Activated CD8-positive, alpha-beta memory T cell treated with anti-CD3 and anti-CD28 coated beads, Interleukin-2, amount 50 U/mL, for 24 hours (primary cell): ENCODE measurements at regions not wholly inside any gene's neighbourhood (a gene's known extent, or its start where the extent isn't known, plus 50 kb on each side); places are given as distances from the start of the nearest gene placed in this dataset.

Experiments
- DNase-seq: peaks from one replicate; pipeline ENCODE4 v3.0.0-alpha.2; 2020; ENCODE audit errors: extremely low read depth

DNA sequence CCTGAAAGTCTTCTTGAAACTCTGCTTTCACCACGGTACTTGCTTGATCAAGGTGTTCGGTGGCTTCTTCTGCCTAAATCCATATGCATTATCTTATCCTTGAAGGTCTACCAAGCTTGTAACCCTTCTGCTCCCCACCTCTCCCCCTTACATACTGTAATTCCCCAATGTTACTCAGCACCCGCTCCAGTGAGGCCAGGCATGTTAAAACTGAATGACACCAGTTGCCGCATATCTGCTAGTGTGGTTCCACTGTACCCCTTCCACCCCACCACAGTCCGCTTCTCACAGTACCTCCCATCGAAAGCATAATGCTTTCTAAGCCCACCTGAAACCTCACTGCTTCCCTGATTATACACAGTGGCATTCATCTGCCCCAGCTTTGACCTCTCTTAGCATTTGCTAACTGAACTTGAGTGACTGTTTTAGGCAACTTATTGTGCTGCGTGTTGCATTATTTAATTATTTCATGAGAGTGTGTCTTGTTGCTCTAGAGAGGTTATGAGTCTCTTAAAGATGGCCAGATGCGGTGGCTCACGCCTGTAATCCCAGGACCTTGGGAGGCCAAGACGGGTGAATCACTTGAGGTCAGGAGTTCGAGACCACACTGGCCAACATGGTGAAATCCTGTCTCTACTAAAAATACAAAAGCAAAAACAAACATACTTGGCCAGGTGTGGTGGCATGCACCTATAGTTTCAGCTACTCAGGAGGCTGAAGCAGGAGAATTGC is 87.6 kb upstream of the MBNL2 start:
- no peak for DNase-seq

DNA sequence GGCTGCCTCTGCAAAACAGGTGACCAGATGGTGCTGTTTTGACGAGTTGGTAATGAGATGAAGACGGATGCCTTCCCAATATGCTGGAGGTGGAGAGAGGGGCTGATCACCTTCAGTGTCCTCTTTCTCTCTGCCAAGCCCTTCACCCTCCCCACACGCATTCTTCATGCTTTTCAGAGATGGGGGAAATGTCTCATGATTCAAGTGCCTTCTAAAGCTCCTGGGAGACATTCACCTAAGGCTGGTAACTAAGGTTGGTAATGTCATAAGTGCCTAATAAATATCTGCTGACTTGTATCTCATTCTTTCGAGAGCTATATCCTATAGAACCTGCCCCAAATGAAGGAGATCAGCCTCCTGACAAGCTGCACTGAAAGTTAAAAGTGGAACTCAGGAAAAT is 86.2 kb upstream of the MBNL2 start:
- DNase-seq: no peak

DNA sequence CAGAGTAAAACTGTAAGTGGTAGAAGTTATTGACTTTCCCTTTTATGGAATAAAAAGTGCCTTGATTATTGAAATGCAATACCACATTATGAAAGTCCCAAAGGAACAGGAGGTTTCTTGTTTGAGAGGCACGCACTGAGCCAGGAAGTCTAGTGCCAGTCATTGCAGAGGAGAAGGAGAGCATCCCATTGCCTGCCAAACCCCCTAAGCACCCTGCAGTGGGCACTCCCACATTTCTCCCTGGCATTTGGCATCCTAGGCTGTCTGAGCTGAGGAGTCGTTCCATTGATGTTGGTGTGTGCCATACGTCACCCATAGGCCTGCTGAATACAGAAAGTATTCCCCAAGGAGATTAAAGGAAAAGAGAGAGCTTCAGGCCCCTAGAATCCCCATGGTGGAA is 85.7 kb upstream of the MBNL2 start:
- no peak for DNase-seq

DNA sequence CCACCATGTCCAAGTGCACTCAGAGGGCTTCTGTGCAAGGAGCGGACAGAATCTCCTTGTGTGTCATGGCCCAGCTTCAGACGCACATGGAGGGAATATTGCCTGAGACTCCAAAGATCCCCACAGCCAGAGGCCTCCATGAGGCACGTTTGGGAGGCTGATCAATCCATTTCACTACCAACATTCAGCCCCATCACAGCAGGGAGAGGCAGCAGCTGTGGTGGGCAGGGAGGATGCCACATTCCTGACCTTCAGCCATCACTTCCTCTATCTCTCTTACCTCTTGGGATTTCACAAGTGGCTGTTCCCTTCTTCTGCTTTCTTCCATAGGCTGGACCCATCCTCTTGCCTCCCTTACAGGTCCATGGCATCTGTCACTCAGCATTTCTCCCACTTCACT is 82.4 kb upstream of the MBNL2 start:
- DNase-seq: no peak

DNA sequence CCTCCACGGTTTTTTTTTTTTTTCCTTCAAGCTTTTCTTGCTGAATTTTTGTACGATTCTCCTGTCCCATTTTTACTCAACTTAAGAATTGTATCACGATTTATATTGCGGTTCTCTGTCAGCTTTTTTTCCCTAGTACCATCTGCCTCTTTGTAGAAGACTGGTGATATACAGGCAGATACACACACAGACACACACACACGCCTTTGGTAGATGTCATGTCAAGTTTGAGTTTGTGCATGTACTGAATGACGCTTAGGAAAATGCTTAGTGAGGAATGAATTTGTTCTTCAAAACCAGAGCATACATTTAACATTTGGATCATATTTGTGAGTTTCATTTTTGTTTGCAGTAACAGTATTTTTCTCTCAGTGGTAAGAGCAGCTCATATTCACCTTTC is 82.0 kb upstream of the MBNL2 start:
- no peak for DNase-seq

DNA sequence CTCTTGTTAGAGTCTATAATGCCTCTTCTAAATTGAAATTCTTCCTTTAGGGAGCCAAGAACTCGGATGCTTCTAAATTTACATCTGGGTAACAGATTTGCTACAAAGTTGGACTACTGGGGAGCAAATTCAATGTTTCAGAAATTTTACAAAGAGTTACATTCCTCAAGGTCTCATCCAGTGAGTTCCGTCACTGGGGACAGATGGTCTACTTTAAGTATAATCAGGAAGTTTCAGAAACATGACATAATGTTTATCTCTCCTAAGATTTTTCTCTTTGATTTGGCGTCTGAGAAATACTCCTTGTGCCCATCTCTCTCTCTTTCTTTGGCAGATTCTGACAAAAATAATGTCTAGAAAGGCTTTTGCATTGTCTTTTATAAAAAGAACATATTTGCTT is 81.5 kb upstream of the MBNL2 start:
- no peak for DNase-seq

DNA sequence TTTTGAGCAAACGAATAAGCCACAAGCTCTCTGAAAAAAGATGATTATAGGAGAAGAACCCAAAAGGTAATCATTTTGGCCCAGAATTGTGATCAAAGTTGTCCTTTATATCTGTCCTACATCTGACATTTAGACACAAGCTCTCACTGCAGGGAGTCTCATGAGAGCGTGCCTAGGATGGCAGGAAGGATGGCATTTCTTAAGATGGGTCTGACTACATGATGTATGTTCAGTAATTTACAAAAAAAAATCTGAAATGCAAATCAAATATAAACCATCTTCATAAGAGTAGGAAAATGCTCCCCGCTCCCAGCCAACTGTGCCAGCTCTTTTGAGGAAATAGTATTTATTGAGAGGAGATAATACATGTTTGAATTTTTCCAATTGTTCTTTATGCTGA is 81.0 kb upstream of the MBNL2 start:
- no peak for DNase-seq

DNA sequence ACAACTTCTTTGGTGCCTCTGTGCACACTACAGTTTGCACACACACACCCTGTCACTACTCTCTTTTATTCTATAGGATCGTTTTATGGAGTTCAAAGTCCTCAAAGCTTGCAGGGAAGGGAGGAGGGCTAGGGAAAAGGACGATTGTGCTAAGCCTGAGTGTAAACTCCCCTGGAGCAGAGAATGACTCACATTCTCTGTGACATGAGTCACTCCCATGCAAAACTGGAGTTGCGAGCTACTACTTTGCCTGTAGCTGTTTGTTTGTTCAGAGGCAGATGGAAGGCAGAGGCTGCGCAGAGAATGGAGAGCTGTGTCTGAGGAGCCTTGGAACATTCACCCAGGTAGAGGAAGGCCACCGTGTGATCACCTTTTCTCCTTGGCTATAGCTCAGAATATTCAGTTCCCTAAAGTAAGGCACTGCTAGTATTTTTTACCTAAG is 80.5 kb upstream of the MBNL2 start:
- DNase-seq: no peak

DNA sequence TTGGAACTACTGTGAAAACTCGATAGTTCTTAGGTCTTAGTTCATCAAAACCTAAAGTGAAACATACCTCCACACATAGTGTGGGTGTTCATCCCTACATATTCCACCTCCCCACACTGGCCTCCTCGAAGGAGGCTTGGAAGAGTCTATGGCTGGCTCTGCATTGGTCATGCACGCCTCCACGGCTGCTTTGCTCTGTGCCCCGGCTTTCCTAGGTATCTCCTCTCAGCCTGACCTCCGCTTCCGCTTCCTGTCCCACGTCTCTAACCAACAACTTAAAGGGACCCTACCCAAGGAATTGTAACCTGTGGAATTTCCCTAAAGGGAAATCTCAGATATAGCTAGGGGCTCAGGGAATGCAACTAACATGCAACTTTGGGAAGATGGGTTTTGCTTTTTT is 79.7 kb upstream of the MBNL2 start:
- no peak for DNase-seq

DNA sequence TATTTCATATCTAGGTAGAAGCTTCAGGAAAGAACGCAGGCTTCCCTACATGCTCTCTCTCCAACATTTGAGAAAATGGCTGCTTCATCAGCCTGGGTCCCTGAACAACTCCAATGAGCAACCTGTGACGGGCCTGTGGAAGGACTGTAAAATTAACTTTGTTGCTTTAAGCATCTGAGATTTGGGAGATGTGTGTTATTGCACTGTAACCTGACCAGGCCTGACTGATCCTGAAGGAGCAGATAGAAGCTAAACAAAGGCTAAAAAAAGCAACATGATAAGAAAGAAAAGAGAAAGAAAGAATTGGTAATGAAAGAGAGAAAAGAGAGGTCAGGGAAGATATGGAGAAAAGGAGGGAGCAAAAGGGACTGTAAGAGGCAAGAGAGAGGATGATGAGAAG is 77.1 kb upstream of the MBNL2 start:
- DNase-seq: no peak

DNA sequence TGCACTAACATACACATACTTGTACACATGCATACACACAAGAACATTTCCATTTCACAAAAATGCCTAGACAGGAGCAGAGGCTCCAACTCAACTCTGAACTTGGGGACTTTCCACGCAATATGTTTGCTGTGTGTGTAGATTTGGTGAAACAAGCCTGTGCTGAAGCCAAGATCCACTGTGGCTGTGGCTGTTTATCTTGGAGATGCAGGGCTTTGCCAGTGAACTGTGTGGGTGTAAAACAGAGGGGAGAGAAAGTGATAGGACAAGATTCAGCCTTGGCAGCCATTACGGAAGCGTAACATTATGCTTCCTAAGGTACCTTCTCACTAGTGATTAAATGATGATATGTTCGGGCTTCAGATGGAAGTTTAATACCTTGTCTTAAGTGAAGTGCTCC is 73.2 kb upstream of the MBNL2 start:
- DNase-seq: no peak

DNA sequence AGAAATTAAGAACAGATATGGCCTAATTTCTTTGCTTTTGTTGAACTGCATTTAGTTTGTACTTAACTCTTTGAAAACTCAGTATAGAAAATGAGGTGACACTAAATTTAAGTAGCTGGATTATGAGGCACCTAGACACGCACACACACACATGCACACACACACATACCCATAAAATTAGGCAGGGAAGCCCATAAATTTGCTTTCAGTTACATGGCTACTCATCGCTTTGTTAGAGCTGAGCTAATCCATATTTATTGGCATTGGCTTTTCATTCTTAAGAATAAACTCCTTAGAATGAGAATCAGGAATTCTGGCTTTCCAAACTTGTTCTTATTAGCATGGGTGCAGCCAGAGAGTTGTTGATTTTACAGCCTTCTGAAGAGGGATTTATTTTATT is 61.7 kb upstream of the MBNL2 start:
- no peak for DNase-seq

DNA sequence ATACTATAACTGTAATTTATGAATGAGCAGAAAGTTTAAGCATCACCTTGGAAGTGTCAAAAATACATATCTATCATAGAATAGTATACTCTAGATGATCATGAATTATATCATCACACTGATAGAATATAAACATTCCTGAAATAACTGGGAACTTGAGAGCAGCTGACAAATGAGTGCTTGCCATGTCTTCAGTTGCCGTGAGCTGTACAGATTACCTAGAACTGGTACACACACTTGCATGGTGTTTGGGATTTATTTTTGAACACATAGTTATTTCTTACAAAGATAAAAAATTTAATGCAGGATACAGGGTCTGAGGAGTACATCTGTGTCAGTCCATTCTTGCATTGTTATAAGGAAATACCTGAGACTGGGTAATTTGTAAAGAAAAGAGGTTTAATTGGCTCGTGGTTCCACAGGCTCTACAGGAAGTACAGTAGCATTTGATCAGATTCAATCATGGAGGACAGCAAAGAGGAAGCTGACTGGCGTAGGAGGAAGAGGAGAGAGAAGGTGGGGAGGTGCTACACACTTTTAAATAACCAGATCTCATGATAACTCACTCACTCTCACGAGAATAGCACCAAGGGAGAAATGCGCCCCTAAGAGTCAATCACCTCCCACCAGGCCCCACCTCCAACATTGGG is 60.4 kb upstream of the MBNL2 start:
- no peak for DNase-seq

DNA sequence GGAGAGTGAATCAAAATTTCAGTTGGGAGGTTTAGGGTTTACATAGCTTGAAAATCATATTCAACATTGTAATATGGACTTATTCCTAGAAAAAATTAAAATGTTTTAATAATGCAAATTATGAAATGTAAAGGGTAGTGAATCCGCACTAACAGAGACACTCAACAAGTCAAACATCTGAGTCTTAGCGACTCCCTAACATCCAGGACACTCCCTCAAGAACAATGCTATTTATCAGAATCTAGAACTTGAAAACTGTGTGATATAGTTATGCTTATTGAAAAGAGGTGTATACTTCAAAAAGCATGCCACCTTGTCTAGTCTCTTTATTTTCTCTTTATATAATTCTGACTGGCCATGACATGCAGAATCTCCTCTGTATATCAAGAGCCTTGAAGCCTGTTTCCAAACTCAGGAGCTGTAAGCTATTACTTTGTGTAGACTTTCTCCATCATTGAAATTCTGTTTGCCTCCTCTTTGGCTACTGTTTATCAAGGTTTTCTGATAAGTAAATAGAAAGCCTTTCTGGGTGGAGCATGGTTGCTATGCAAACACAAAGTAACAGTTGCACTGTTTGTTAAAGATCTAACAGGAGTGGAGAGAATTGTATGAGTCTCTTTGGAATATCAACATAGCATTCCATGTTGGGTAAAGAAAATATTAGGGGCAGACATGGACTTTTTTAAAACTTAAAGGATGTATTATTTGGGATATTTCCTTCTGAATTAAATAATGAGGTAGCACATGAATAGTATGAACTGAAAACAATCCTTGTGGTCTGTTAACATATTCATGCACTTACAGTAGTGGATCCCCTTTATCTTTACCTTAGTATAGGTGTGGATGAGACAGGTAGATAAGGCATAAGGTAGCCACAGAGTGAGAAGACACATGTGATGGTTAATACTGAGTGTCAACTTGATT is 56.4 kb upstream of the MBNL2 start:
- DNase-seq: no peak

DNA sequence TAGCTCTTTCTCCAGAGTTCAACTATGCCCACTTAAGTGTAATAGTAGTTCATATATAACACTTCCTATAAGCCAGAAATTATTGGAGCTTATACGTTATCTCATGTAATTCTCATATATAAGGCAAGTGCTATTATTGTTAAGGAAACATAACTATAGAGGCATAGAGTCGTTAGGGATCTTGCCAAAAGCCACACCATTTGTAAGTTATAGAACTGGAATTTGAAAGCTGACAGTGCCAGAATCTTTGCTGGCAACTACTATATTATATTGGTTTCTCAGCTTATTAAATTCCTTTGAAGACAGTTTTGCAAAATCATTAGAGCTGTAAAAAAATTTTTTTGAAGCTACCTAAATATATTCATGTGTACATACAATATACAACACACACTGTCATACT is 51.0 kb upstream of the MBNL2 start:
- DNase-seq: no peak
